ENCODE measurements at regions not wholly inside any gene's neighbourhood (a gene's known extent, or its start where the extent isn't known, plus 50 kb on each side); places are given as distances from the start of the nearest gene placed in this dataset.

DNA sequence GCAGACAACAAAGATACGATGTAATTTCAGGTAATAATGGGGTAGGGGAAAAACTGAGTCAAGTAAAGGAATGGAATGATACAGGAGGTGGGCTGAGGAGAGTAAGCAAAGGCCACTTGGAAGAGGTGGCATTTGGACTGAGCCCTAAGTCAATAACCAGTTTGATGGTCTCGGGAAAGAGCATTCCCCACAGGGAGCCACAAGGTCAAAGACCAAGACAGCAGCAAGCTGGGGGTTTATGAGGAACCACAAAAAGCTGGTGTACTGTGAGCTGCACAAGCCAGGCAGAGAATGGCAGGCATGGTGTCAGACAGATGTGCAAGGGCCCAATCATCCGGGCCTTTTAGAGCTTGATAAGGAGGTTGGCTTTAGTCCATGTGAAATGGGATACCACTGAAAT, 98.7 kb downstream of the NOC3L start:
- DNase-seq (ENCODE audit: low spot score) (peak; percentile 36), FAIRE-seq (peak; percentile 76), ATAC-seq (peak; percentile 79)
- in situ Hi-C loops (cut with HindIII; ENCODE audit: extremely low pct_ligation_motif_present, low pct_unique_long_range_greater_than_20kb): no loop called here
- intact Hi-C loops (cut with micrococcal nuclease; ENCODE audit: unreplicated experiment): no loop called here
- peak overlapping the region; percentile 23; the same call in 1 of the 2 replicates for H3K4me2 ChIP-seq (ENCODE audit: low read depth, low read length)
- H3K4me1 ChIP-seq (ENCODE audit: insufficient read depth, low read length): peaks cover 34% of the 10 kb centered on the region
- POLR2A ChIA-PET: no interaction called here
- no peaks in the 10 kb centered on the region for H3K9me3 ChIP-seq (ENCODE audit: low read length)
- no peaks in the 10 kb centered on the region for H4K20me1 ChIP-seq (ENCODE audit: insufficient read depth, low read length)
- no peaks in the 10 kb centered on the region for H3K36me3 ChIP-seq (replicated peaks in 1 of 2; ENCODE audit: control insufficient read depth in 1 of 2, insufficient read depth in 2 of 2, low read length in 2 of 2)
- H2AFZ ChIP-seq (ENCODE audit: low read length): no peak overlapping the region
- no peak overlapping the region for H3K4me3 ChIP-seq (replicated peaks in 1 of 3; ENCODE audit: insufficient read depth in 1 of 3, low read depth in 2 of 3, low read length in 3 of 3)
- no peak overlapping the region for H3K27ac ChIP-seq (ENCODE audit: extremely low read length, insufficient read depth, low read length)
- no peaks in the 10 kb centered on the region for H3K27me3 ChIP-seq (ENCODE audit: control insufficient read depth in 1 of 2, insufficient read depth in 2 of 2, low read length in 2 of 2)
- H3K79me2 ChIP-seq (ENCODE audit: insufficient read depth, low read length): no peaks in the 10 kb centered on the region
- no peak overlapping the region for H3K9ac ChIP-seq (ENCODE audit: insufficient read depth, low read depth, low read length)
- CTCF ChIA-PET (ENCODE audit: low intra/inter-chr PET ratio, low total read pairs): no interaction called here
- WGBS (ENCODE audit: low lambda C conversion rate): 6% methylated on average over 3 of the region's 3 CpGs
- BruUV-seq (replicated peaks): no TSS peak
- TF ChIP-seq IRF2 (CRISPR knock-in tag; IDR thresholded peaks at IDR 0.05): no peak
- TF ChIP-seq KLF6 (CRISPR knock-in tag; IDR thresholded peaks at IDR 0.05): no peak
- TF ChIP-seq RNF2 (conservative IDR thresholded peaks at IDR 0.05; ENCODE audit: low read depth): no peak
- TF ChIP-seq SP2 (CRISPR knock-in tag; IDR thresholded peaks at IDR 0.05): no peak
- TF ChIP-seq, protein P1, sequence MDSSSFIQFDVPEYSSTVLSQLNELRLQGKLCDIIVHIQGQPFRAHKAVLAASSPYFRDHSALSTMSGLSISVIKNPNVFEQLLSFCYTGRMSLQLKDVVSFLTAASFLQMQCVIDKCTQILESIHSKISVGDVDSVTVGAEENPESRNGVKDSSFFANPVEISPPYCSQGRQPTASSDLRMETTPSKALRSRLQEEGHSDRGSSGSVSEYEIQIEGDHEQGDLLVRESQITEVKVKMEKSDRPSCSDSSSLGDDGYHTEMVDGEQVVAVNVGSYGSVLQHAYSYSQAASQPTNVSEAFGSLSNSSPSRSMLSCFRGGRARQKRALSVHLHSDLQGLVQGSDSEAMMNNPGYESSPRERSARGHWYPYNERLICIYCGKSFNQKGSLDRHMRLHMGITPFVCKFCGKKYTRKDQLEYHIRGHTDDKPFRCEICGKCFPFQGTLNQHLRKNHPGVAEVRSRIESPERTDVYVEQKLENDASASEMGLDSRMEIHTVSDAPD (CRISPR knock-in tag; IDR thresholded peaks at IDR 0.05): no peak
- no peak for TF ChIP-seq HOXA3 (CRISPR knock-in tag; IDR thresholded peaks at IDR 0.05)
- TF ChIP-seq NFE2 (CRISPR knock-in tag; IDR thresholded peaks at IDR 0.05): no peak
- TF ChIP-seq, protein P2, sequence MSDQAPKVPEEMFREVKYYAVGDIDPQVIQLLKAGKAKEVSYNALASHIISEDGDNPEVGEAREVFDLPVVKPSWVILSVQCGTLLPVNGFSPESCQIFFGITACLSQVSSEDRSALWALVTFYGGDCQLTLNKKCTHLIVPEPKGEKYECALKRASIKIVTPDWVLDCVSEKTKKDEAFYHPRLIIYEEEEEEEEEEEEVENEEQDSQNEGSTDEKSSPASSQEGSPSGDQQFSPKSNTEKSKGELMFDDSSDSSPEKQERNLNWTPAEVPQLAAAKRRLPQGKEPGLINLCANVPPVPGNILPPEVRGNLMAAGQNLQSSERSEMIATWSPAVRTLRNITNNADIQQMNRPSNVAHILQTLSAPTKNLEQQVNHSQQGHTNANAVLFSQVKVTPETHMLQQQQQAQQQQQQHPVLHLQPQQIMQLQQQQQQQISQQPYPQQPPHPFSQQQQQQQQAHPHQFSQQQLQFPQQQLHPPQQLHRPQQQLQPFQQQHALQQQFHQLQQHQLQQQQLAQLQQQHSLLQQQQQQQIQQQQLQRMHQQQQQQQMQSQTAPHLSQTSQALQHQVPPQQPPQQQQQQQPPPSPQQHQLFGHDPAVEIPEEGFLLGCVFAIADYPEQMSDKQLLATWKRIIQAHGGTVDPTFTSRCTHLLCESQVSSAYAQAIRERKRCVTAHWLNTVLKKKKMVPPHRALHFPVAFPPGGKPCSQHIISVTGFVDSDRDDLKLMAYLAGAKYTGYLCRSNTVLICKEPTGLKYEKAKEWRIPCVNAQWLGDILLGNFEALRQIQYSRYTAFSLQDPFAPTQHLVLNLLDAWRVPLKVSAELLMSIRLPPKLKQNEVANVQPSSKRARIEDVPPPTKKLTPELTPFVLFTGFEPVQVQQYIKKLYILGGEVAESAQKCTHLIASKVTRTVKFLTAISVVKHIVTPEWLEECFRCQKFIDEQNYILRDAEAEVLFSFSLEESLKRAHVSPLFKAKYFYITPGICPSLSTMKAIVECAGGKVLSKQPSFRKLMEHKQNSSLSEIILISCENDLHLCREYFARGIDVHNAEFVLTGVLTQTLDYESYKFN (CRISPR knock-in tag; conservative IDR thresholded peaks at IDR 0.05): 0 out of 2 replicates have a peak, but pooled peaks have one; percentile 27
- TF ChIP-seq ZNF782 (CRISPR knock-in tag; IDR thresholded peaks at IDR 0.05; ENCODE audit: borderline replicate concordance): no peak
- TF ChIP-seq ZNF776 (CRISPR knock-in tag; IDR thresholded peaks at IDR 0.05): no peak
- TF ChIP-seq ZMYM4 (CRISPR knock-in tag; IDR thresholded peaks at IDR 0.05): 0 out of 2 replicates have a peak, but pooled peaks have one; percentile 46
- peak; percentile 56 for TF ChIP-seq HNF4A (CRISPR knock-in tag; IDR thresholded peaks at IDR 0.05)
- no peak for TF ChIP-seq MXI1 (IDR thresholded peaks at IDR 0.05; ENCODE audit: borderline replicate concordance, low read depth, low read length)
- no peak for TF ChIP-seq AHR (CRISPR knock-in tag; IDR thresholded peaks at IDR 0.05)
- TF ChIP-seq, protein P3, sequence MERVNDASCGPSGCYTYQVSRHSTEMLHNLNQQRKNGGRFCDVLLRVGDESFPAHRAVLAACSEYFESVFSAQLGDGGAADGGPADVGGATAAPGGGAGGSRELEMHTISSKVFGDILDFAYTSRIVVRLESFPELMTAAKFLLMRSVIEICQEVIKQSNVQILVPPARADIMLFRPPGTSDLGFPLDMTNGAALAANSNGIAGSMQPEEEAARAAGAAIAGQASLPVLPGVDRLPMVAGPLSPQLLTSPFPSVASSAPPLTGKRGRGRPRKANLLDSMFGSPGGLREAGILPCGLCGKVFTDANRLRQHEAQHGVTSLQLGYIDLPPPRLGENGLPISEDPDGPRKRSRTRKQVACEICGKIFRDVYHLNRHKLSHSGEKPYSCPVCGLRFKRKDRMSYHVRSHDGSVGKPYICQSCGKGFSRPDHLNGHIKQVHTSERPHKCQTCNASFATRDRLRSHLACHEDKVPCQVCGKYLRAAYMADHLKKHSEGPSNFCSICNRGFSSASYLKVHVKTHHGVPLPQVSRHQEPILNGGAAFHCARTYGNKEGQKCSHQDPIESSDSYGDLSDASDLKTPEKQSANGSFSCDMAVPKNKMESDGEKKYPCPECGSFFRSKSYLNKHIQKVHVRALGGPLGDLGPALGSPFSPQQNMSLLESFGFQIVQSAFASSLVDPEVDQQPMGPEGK (CRISPR knock-in tag; IDR thresholded peaks at IDR 0.05): 0 out of 2 replicates have a peak, but pooled peaks have one; percentile 10
- TF ChIP-seq POLR2AphosphoS2 (IDR thresholded peaks at IDR 0.05; ENCODE audit: low read depth, low read length): no peak
- no peak for TF ChIP-seq FOXA1 (IDR thresholded peaks at IDR 0.05)
- peak; percentile 61 for TF ChIP-seq FOXA1 (CRISPR knock-in tag; IDR thresholded peaks at IDR 0.05)
- no peak for TF ChIP-seq ZSCAN29 (CRISPR knock-in tag; conservative IDR thresholded peaks at IDR 0.05)
- TF ChIP-seq, protein P4, sequence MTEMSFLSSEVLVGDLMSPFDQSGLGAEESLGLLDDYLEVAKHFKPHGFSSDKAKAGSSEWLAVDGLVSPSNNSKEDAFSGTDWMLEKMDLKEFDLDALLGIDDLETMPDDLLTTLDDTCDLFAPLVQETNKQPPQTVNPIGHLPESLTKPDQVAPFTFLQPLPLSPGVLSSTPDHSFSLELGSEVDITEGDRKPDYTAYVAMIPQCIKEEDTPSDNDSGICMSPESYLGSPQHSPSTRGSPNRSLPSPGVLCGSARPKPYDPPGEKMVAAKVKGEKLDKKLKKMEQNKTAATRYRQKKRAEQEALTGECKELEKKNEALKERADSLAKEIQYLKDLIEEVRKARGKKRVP (CRISPR knock-in tag; IDR thresholded peaks at IDR 0.05): no peak
- TF ChIP-seq ZNF34 (CRISPR knock-in tag; IDR thresholded peaks at IDR 0.05; ENCODE audit: borderline replicate concordance): no peak
